Fibroblast of skin of abdomen (primary cell): ENCODE measurements at regions not wholly inside any gene's neighbourhood (a gene's known extent, or its start where the extent isn't known, plus 50 kb on each side); places are given as distances from the start of the nearest gene placed in this dataset.

Experiments used
- DNase-seq: peaks from one replicate; pipeline ENCODE4 v3.0.0-alpha.2; 2013

DNA sequence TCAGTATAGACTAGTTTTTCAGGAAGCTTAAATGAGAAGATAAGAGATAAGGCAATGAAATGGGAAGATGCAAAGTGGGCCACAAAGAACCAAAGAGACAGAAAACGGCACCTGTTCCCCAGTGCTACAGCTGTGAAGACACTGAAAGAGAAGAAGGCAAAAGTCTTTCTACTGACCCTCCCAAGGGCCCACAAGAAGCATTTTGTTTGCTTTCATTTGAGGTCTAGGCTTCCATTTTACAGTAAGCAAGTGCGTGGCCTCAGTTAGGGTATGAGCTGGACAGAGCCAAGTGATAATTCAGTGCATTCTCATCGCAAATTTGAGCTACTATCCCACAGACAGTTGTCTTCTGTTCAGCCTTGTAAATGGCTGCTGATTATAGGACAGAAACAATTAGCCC, 53.4 kb upstream of the STK17B start:
- no peak for DNase-seq

DNA sequence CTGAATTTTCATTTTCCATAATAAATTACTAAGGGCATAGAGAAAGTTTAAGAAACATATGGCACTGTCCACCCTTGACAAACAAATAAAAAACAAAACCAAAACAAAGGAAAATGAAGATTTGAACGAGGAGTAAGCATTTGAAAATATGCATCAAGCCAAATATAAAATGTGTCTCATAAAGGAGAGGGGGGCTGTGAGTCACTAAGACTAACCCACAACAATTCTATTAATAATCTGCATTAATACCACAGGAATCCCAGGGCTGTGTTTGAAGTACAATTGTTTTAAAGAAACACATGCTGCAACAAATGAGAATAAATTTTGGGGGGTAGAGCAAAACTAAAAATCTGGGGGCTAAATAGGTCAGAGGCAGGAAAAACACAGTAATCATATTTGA, 53.8 kb upstream of the STK17B start:
- DNase-seq, result peak; percentile 67

GRCh38 chr2:196226058-196226706, 54.8 kb upstream of the STK17B start:
- DNase-seq, result no peak

DNA sequence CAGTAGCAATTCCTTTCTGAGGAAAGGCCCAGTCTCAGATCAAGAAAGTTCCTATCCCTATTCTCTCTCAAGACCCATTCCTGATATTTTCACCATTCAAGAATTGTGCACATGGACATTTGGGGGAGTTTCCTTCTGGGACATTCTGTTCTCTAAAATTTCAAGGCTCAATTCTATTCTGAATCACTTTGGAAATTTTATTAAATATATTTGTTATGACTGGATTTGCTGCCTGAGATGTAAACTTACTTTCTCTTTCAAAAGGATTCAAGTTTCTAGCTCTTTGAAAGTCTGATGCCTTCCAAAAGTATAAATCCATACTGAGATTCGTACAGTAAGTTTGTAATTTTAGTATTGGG, 55.3 kb upstream of the STK17B start:
- no peak for DNase-seq

- DNase-seq, result no peak
Observed at GRCh38 chr2:196229013-196229412, 57.6 kb upstream of the STK17B start.

DNA sequence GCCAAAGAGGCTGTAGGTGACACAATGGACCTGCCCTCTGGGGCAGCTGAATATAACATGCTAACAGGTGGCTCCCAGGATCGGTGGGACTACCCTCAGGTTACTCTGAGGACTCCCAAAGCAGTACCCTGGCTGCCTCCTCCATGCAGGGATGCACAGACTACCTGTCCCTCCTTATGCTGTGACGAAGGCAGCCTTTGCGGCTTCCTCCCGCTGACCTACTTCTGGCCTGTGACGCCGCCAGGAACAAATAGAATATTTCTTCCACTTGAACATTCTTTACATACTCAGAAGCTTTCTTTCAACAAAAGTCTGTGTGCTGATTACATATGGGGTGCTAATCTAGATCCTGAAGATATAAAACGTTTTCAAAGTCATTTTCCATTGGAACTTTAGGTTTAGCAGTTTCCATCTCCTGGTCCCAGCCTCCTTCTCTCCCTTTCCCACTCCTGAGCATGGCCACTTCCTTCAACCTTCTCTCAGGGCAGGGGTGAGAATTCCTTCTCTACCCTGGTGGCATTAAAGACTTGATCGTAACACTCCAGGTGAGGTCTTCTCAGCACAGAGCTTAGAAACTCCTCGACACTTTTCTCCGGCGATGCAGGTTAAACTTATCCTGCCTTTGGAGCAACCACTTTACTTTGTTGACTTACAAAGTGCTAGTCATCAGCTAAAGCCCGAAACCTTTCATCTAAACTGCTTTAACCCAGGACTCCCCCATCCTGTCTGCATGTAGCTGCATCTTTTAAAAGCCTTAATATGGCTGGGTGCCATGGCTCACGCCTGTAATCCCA, 58.9 kb upstream of the STK17B start:
- DNase-seq, result no peak

DNA sequence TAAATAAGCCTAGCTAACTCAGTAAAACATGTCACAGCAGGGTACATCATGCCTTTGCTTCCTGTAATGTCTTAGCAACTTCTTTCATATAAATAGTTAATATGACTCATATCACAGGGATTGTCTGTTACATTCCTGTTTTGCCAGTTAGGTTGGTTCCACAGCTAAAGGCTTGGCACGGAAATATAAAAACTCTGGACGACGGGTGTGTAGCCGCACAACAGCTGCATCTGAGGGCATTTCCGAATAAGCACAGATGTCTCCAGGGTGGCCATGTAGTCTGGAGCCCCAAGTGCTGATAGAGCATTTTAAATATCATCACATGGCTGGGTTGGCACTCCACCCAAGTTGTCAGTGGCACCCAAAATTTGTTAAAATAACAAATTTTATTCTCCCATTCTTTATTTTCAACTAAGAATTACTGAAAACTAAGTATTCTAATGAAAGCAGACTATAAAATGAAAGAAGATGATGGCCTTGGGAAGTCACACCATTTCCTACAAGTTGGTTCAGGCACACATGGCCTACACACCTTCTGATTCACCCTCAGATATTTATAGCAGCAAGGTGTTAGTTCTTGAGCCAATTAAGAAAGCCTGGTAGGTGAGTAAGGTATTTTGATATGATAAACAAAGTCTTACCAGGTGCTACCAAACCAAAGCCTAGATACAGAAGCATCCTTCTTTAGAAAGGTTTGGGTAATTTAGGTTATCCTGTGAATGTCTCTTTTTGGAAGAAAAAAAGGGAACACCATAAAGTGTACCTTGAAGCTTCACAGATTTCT, 61.8 kb upstream of the STK17B start:
- DNase-seq, result peak; percentile 65

DNA sequence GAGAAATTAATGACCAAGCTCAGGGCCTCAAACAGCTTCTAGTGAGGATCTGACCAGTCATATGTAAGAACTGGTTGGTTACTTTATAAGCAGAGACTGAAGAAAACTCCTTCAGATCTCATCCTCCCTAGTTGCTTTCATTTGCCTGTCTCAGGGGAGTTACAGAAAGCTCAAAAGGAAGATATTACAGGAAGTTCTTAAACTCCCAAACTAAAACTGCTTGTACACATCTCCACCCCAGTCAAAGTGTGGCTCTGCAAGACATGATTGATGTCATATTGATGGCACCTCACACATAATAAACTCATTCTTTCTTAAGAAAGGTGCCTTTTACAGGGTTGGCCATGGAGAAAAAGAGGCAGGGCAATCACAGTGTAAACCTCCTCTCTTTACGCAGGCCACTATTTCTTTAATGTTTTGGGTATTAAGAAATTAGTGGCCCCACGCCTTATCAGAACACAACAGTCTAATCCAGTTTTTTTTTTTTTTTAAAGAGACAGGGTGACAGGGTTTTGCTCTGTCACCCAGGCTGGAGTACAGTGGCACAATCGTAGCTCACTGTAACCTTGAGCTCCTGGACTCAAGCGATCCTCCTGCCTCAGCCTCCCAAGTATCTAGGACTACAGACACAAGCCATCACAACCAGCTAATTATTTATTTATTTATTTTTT, 62.6 kb upstream of the STK17B start:
- DNase-seq, result no peak

DNA sequence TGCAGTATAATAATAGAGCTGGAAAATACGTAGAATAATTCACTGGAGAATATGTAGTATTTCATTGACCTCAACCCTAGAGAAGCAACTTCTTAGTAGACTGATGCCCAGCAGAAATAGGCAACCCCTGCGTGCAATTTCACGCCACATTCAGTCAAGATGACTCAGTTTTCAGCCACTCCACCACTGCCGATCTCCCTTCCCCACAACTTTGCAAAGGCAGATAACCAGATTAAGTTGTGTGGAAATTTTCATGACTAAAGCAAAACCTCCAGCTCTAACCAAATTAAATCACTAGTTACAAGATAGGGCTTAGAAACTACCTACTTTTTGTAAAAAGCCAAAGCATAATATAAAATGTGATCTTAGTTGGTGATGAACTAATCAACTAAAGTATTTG, 63.3 kb upstream of the STK17B start:
- peak; percentile 79 for DNase-seq

- no peak for DNase-seq
Observed at GRCh38 chr2:196238836-196239380, 67.5 kb upstream of the STK17B start.

DNA sequence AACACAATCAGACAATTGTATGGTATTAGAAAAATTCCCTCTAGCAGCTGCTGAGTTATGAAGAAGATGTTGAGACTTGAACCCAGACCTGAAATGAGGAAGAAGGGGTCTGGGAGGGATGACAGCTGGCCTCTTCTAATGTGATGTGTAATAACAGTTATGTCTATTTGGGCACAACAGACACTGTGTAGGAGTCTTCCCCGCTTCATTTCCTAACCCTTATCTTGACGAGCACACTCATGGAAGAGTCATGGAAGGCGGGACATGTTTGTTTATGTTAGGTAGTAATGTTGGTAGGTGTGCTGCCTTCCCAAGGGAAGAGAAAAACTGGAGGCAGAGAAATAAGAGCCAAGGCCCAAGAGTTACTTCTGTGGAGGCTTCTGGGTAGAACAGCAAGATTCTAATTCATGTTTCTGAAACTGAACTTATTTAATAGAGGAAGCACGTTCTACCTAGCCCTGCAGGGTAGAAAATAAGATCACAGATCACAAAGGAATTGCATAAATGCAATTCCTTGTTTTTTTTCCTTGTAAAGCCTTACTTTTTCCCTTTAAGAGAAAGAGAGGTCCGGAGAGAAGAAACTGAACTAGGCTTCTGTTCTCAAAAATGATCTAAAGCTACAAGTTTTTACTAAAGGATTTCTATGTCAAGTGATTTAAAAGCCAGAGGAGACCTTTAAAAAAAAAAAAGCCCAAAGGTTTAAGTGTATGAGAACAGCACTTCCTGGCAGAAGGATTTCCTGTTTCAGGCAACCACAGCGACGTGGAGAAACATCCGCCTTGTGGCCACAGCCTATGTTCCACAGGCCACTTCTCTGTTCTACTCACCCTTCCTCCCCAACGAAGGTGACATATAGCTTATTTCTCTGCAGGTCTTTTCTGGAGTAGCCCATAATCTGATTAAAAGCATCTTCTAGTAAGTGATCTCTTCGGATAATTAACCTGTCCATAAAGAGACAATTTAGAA, 68.5 kb upstream of the STK17B start:
- no peak for DNase-seq

DNA sequence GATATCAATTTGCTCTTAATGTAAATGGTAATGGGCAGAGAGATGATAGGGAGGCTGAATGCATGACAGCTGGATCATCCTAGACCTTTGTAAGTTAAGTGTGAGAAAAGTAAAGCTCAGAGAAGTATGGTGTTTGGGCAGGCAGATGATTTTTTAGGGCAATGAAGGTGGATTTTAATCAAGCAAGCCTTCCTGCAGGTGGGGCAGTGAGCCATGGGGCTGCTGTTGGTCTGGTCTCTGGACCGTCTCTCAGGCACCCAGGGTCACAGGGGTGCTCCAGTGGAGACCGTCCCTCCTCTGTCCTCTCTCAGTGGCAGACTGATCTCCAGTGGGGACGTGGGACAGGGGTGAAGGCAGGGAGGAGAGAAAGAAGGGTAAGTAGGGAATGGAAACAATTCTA, 69.8 kb upstream of the STK17B start:
- no peak for DNase-seq

GRCh38 chr2:196242131-196242620, 70.8 kb upstream of the STK17B start:
- no peak for DNase-seq

DNA sequence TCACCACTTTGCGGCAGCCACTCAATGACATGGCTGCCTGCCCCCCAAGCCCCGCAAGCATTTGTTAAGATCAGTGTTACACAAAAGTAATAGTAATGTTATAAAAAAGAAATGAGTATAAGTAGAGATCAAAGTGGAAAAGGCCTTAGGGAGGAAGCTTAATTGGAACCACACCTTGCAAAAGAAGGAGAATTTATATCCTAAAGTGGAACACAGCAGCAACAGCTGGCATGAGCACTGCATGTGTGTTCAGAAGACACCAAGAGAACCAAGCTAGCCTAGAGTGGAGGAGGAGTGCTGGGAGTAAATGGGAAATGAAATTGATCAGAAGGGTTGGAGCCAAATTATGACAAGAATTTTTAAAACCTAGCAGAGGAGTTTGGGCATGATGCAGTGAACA, 73.1 kb upstream of the STK17B start:
- no peak for DNase-seq

DNA sequence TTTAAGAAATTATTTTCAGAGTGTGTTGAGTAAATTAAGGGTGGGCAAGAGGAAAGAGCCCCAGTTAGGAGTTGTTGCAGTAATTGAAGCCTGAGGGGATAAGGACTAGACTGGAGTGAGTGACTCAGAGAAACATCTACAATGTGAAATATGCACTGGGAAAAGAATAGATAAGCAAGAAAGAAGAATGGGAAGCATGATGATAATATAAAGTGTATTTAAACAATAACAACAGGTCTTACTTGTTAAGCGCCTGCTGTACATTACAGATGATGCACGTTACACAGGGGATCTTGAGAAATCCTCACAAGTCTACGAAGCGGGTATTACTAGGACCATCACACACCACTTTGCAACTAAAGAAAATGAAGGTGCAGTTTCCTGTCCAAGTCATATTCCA, 73.6 kb upstream of the STK17B start:
- DNase-seq, result no peak

- no peak for DNase-seq
Observed at GRCh38 chr2:196245378-196246140, 74.2 kb upstream of the STK17B start.

DNA sequence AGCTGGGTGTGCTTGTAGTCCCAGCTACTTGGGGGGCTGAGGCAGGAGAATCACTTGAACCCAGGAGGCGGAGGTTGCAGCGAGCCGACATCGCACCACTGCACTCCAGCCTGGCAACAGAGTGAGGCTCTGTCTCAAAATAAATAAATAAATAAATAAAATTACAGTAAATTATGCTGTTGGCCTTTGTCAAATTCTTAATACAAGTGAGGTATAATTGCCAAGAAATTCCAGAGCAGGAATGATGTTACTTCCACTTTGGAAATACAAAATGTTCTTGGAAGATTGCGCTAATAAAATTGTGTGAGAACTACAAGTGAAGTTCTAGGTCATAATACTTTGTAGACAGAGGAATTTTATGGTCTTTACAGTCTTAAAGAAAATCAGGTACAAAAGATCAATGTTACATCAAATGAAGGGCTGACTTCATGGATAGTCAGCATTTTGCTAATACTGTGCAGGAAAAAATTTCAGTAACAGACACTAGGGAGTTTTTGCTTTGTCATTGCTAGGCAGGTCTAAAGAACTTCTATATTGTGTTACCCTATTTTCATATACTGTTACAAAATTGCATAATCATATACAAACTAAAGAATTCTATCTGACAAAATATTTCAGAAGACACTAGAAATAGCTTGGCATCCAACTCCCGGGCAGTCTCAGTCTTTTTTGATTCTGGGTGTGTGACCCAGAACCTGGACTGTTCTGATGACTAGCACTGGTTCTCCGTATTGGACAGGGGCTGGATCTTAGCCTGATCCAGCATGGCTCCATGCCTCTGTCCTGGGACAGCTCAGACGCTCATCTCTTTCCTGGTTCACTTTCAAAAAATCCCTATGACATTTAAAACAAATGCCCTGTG, 76.0 kb upstream of the STK17B start:
- no peak for DNase-seq

DNA sequence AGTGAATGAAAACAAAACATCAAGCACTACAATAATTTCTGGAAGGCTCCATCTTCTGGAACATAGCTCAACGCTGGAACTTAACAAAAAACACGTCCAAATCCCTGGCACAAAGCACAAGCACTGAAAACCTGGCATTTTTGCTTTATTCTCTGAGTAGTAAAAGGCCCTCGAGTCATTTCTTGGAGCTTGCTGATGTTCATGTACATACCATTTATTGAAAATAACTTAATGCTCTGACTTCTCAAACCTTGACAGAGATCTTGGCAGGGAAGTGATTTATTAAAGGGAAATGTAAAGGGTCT, 76.5 kb upstream of the STK17B start:
- DNase-seq, result no peak

DNA sequence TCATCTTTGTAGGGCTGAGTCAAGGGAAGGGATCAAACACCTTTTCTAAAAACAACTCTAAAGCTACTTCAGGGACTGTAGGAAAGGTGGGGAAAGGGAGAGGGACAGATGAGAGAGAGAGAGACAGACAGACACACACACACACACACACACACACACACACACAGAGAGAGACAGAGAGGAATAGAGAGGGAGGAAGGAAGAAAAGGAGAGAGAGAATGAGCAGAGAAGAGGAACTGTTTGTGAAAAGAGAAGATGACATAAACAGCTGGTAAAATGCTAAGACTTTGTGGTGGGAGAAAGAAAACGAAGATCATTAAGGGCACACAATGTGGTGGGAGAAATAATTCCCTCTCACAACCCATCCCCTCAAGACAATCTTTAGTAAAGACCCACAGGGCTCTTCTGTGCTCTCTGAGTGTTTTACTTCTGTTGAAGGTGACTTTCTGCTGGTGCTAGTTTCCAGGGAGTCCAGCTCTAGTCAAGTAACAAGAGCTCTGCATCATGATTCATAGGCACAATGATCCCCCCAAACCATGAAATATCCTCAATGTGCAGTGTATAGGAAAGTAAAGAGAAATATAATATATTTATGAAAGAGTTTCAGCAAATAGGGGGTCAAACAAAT, 77.2 kb upstream of the STK17B start:
- no peak for DNase-seq
